AG04450 (cell line): ENCODE measurements at regions not wholly inside any gene's neighbourhood (a gene's known extent, or its start where the extent isn't known, plus 50 kb on each side); places are given as distances from the start of the nearest gene placed in this dataset.
A peak's percentile ranks its signal among the peaks of the same experiment; 100 is the strongest.
"Not testable (repeated sequence)": the region's sequence is repeated elsewhere in the genome, so short reads cannot be mapped to it uniquely, and the experiment has no call there.

Experiments
- CTCF ChIA-PET: fragments of 300-600, 350-600 bp; formaldehyde crosslinking; extraction: SDS; loops from one replicate; lab custom pipeline; 2022; ENCODE audit warnings: antibody characterized with exemption, inconsistent platforms; lab: Charles Lee
- POLR2A ChIA-PET: fragments of 350-600 bp; formaldehyde crosslinking; extraction: SDS; loops from one replicate; lab custom pipeline; 2021; ENCODE audit warnings: antibody characterized with exemption, inconsistent platforms; lab: Yijun Ruan, JAX
- DNase-seq: peaks from one replicate; pipeline ENCODE4 v3.0.0-alpha.2; 2011; ENCODE audit warnings: low read depth, low spot score
- H3K27ac ChIP-seq: one replicate; pipeline ENCODE4 v1.5.1; 2012; ENCODE audit warnings: low read depth, low read length, control low read depth
- H3K27me3 ChIP-seq: one replicate; pipeline ENCODE4 v1.6.0; 2012; ENCODE audit warnings: low read length; ENCODE audit not compliant: control insufficient read depth, insufficient read depth
- H3K4me3 ChIP-seq: 2 replicates; pipeline ENCODE4 v1.5.1; 2011; ENCODE audit warnings: mild to moderate bottlenecking, low read depth, low read length, control low read depth
- H3K9me3 ChIP-seq: 2 replicates; pipeline ENCODE4 v1.5.1; 2012; ENCODE audit warnings: low read length; ENCODE audit not compliant: control insufficient read depth, insufficient read depth
- TF ChIP-seq, protein P1 (sequence below): IDR thresholded peaks from 2 replicates; pipeline ENCODE4 v1.5.1; 2011; ENCODE audit warnings: low read depth, low read length, control low read depth, inconsistent platforms

DNA sequence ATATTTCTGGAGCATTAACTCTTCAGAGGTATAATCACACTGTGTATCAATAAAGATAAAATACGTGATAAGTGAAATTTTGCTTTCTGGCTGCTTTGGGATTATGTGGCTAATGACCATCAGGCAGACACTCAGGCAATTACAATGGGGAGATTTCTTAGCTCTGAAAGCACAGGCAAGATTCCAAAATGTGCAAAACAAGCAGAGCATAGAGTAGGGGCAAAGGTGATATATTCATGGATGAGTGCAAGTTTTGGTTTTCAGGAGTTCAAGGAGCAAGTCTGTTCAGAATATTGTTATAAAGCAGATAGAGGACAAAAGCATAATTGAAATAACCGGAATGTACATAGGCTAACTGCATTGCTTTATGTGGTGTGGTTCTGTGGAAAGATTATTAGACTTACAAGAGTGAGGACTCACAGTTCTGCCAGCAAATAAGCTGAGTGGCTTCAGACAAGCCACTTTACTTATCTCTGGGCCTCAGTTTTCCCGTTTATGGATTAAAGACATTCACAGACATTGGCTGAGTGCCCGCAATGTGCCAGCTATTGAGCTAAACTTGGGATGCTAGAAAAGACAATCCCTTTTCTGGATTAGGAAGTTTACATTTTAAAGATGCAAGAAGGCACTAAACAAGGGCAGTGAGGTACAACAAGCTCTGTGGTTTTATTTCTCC, 945.6 kb upstream of the ARRDC3 start:
- Histone ChIP-seq H3K27me3 (no peaks in the 10 kb centered on the region), H3K4me3 (no peak overlapping the region), H3K27ac (no peak overlapping the region), H3K9me3 (no peaks in the 10 kb centered on the region)
- ChIA-PET POLR2A (no interaction called here), CTCF (no interaction called here)
- TF ChIP-seq, protein P1, sequence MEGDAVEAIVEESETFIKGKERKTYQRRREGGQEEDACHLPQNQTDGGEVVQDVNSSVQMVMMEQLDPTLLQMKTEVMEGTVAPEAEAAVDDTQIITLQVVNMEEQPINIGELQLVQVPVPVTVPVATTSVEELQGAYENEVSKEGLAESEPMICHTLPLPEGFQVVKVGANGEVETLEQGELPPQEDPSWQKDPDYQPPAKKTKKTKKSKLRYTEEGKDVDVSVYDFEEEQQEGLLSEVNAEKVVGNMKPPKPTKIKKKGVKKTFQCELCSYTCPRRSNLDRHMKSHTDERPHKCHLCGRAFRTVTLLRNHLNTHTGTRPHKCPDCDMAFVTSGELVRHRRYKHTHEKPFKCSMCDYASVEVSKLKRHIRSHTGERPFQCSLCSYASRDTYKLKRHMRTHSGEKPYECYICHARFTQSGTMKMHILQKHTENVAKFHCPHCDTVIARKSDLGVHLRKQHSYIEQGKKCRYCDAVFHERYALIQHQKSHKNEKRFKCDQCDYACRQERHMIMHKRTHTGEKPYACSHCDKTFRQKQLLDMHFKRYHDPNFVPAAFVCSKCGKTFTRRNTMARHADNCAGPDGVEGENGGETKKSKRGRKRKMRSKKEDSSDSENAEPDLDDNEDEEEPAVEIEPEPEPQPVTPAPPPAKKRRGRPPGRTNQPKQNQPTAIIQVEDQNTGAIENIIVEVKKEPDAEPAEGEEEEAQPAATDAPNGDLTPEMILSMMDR, result no peak
- DNase-seq, result no peak

DNA sequence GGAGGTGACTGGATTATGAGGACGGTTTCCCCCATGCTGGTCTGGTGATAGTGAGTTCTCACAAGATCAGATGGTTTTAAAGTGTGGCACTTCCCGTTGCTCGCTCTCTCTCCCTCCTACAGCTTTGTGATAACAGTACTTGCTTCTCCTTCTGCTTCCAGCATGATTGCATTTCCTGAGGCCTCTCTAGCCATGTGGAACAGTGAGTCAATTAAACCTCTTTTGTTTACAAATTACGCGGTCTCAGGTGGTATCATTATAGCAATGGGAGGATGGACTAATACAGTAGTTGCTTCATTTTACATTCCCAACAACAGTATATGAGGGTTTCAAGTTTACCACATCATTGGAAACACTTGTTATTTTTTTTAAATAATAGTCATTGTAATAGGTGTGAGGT, 937.3 kb upstream of the ARRDC3 start:
- no peaks in the 10 kb centered on the region for H3K27me3 ChIP-seq
- CTCF ChIA-PET, result no interaction called here
- H3K4me3 ChIP-seq, result no peak overlapping the region
- POLR2A ChIA-PET, result no interaction called here
- TF ChIP-seq, protein P1, result no peak
- H3K9me3 ChIP-seq, result no peaks in the 10 kb centered on the region
- no peak for DNase-seq
- no peak overlapping the region for H3K27ac ChIP-seq

DNA sequence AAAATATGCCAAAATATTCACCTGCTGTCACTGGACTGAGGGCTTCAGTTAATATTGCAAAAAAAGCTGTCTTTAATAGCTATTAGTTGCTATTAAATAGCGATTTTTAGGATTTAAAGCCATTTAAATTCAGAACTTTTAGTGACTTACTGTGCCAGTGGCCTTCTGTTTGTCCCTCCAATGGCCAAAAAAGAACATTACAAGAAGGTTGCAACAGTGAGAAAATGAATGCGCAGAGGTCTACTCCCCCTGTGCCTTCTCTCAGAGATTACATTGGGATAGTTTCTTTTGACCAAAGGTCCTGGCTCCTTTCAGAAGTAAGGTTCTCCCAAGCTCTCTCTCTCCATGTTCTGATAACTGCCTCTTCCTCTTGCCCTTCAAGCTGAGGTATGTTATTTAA, 930.3 kb upstream of the ARRDC3 start:
- ChIA-PET CTCF (no interaction called here), POLR2A (no interaction called here)

DNA sequence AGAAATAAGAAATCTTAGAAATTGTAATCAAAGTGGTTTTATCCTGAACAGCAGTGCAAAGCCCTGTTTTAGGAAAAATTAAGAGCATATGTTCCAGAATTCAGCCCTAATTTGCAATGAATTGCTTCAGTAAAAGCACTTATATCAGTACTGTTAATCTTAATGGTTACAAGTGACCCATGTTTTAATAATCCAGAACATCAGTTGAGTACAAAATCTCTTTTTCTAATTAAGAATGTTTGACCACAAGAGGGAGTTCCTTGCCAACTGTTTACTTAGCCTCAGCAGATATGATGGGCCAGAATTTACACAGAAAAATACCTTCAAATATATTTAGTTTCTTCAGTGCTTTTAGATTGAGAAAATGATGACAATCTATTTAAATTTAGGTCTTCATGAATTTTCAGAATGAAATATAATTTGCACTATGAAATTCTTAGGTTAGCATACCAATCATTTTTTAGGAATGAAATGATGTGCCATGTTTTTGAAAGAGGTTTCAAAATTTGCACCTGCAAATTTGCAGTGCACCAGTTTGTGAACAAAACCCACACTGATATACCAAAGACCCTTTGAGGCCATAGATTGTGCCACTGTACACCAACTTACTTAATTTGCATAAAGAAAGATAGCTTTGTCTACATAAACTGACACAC, 926.3 kb upstream of the ARRDC3 start:
- ChIA-PET POLR2A (no interaction called here), CTCF (interaction anchor here (0.5 to 1.4 kb wide), 2 partner anchors 25 to 667 kb away, joined by 3 to 4 read pairs; no protein-coding TSS in a partner anchor)
- H3K4me3 ChIP-seq, result no peak overlapping the region
- DNase-seq, result no peak
- H3K27me3 ChIP-seq, result no peaks in the 10 kb centered on the region
- no peak overlapping the region for H3K27ac ChIP-seq
- H3K9me3 ChIP-seq, result no peaks in the 10 kb centered on the region
- TF ChIP-seq, protein P1, result peak; percentile 51

More for the DNA sequence above, 930.3 kb upstream of the ARRDC3 start:
- no peaks in the 10 kb centered on the region for H3K9me3 ChIP-seq
- H3K27ac ChIP-seq, result no peak overlapping the region
- DNase-seq, result no peak
- TF ChIP-seq, protein P1, result no peak; the same call in 1 of the 2 replicates
- no peak overlapping the region for H3K4me3 ChIP-seq
- no peaks in the 10 kb centered on the region for H3K27me3 ChIP-seq

DNA sequence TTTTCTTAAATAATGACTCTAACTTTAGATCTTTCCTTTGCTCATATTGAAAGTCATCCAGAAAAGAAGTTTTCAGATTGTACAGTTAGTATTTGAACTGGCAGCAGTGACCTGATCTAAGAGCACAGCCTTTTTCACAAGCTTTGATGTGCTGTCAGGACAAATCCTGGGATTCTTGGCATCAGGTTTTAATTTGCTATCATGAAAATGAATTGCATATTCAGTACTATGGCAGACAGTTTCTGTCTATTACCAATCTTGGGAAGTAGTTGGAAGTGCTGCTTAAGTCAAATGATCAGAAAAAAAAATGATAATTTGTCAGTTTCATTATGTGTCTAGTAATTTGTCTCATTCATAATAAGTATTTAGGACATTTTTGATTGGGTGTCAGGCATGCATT, 925.6 kb upstream of the ARRDC3 start:
- H3K27ac ChIP-seq, result no peak overlapping the region
- TF ChIP-seq, protein P1, result no peak
- no peak overlapping the region for H3K4me3 ChIP-seq
- CTCF ChIA-PET, result interaction anchor here (1.0 kb wide), 1 partner anchor 1272 kb away, joined by 3 read pairs; the partner anchor contains the start of gene NR2F1-AS1
- H3K27me3 ChIP-seq, result no peaks in the 10 kb centered on the region
- DNase-seq, result no peak
- no peaks in the 10 kb centered on the region for H3K9me3 ChIP-seq
- POLR2A ChIA-PET, result no interaction called here

DNA sequence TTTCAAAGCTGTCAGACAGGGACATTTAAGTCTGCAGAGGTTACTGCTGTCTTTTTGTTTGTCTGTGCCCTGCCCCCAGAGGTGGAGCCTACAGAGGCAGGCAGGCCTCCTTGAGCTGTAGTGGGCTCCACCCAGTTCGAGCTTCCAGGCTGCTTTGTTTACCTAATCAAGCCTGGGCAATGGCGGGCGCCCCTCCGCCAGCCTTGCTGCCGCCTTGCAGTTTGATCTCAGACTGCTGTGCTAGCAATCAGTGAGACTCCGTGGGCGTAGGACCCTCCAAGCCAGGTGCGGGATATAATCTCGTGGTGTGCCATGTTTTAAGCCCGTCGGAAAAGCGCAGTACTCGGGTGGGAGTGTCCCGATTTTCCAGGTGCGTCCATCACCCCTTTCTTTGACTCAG, 919.2 kb upstream of the ARRDC3 start:
- DNase-seq, POLR2A ChIA-PET, H3K9me3 ChIP-seq, H3K27me3 ChIP-seq, CTCF ChIA-PET, H3K4me3 ChIP-seq, H3K27ac ChIP-seq: not testable (repeated sequence)
